K562 (cell line): ENCODE measurements at regions not wholly inside any gene's neighbourhood (a gene's known extent, or its start where the extent isn't known, plus 50 kb on each side); places are given as distances from the start of the nearest gene placed in this dataset.

Experiments
- EZH2 ChIP-seq: IDR thresholded peaks from 2 replicates; pipeline ENCODE4 v1.6.1; 2012; ENCODE audit warnings: low read depth, mild to moderate bottlenecking, inconsistent platforms, low read length, borderline replicate concordance
- ZBTB49 ChIP-seq: sonication (generic); formaldehyde crosslinking; IDR thresholded peaks from 2 replicates; pipeline ENCODE4 v1.8.0; 2022; ENCODE audit warnings: missing genetic modification reagents, mild to moderate bottlenecking, borderline replicate concordance

GRCh38 chr6:154649721-154650120 is 83.5 kb upstream of the SCAF8 start:
- TF ChIP-seq ZBTB49 (CRISPR knock-in tag) (no peak), EZH2 (no peak)
